ENCODE measurements at regions not wholly inside any gene's neighbourhood (a gene's known extent, or its start where the extent isn't known, plus 50 kb on each side); places are given as distances from the start of the nearest gene placed in this dataset.

GRCh38 chr1:233452724-233453123 lies 125.2 kb downstream of the MAP3K21 start:
- ATAC-seq (ENCODE audit: poor library complexity) (no peak), DNase-seq (no peak)
- Mint-ChIP-seq H3K4me1 (ENCODE audit: low read depth) (no peaks in the 10 kb centered on the region), H3K27me3 (peaks cover 10% of the 10 kb centered on the region), H3K9me3 (no peaks in the 10 kb centered on the region), H3K4me3 (no peak overlapping the region), H3K36me3 (ENCODE audit: low read depth) (no peaks in the 10 kb centered on the region), H3K27ac (no peak overlapping the region)
- no peak overlapping the region for H3K4me3 ChIP-seq (ENCODE audit: low read length)
- TF ChIP-seq CTCF (IDR thresholded peaks at IDR 0.05) = no peak
- H3K4me1 ChIP-seq (ENCODE audit: insufficient read depth, low read length) = no peaks in the 10 kb centered on the region
- no peaks in the 10 kb centered on the region for H3K9me3 ChIP-seq (ENCODE audit: control insufficient read depth in 1 of 2, insufficient read depth in 1 of 2, low read length in 2 of 2)
- POLR2A ChIA-PET = no interaction called here
- H3K36me3 ChIP-seq (ENCODE audit: insufficient read depth, low read length) = no peaks in the 10 kb centered on the region
- intact Hi-C loops (cut with DNase I, micrococcal nuclease) = no loop called here
- CTCF ChIA-PET = no interaction called here
- no peaks in the 10 kb centered on the region for H3K27me3 ChIP-seq (ENCODE audit: control insufficient read depth in 1 of 2, insufficient read depth in 2 of 2, low read length in 2 of 2)
- H3K27ac ChIP-seq (ENCODE audit: low read depth in 1 of 2, low read length in 2 of 2) = no peak overlapping the region

GRCh38 chr1:233453433-233454200 lies 126.1 kb downstream of the MAP3K21 start:
- intact Hi-C loops (cut with DNase I, micrococcal nuclease) = no loop called here
- H3K4me3 ChIP-seq (ENCODE audit: low read length) = no peak overlapping the region

GRCh38 chr1:233459470-233459945 lies 132.0 kb downstream of the MAP3K21 start:
- TF ChIP-seq CTCF (IDR thresholded peaks at IDR 0.05) = no peak
- ATAC-seq (ENCODE audit: poor library complexity) (no peak), DNase-seq (no peak)
- H3K9me3 ChIP-seq (ENCODE audit: control insufficient read depth in 1 of 2, insufficient read depth in 1 of 2, low read length in 2 of 2) = no peaks in the 10 kb centered on the region
- H3K4me3 ChIP-seq (ENCODE audit: low read length) = no peak overlapping the region
- no peaks in the 10 kb centered on the region for H3K27me3 ChIP-seq (ENCODE audit: control insufficient read depth in 1 of 2, insufficient read depth in 2 of 2, low read length in 2 of 2)
- ChIA-PET CTCF (no interaction called here), POLR2A (no interaction called here)
- no peaks in the 10 kb centered on the region for H3K36me3 Mint-ChIP-seq (ENCODE audit: low read depth)
- H3K9me3 Mint-ChIP-seq = no peaks in the 10 kb centered on the region
- H3K4me1 Mint-ChIP-seq (ENCODE audit: low read depth) = no peaks in the 10 kb centered on the region
- intact Hi-C loops (cut with DNase I, micrococcal nuclease) = no loop called here
- H3K27me3 Mint-ChIP-seq = no peaks in the 10 kb centered on the region
- H3K27ac ChIP-seq (ENCODE audit: low read depth in 1 of 2, low read length in 2 of 2) = no peak overlapping the region
- no peaks in the 10 kb centered on the region for H3K36me3 ChIP-seq (ENCODE audit: insufficient read depth, low read length)
- H3K4me3 Mint-ChIP-seq = no peak overlapping the region
- no peaks in the 10 kb centered on the region for H3K4me1 ChIP-seq (ENCODE audit: insufficient read depth, low read length)
- no peak overlapping the region for H3K27ac Mint-ChIP-seq

More at GRCh38 chr1:233453433-233454200, 126.1 kb downstream of the MAP3K21 start:
- TF ChIP-seq CTCF (IDR thresholded peaks at IDR 0.05) = no peak
- H3K27ac ChIP-seq (ENCODE audit: low read depth in 1 of 2, low read length in 2 of 2) = no peak overlapping the region
- no peak for ATAC-seq (ENCODE audit: poor library complexity)
- no peak for DNase-seq
- CTCF ChIA-PET = no interaction called here
- no peaks in the 10 kb centered on the region for H3K36me3 ChIP-seq (ENCODE audit: insufficient read depth, low read length)
- H3K36me3 Mint-ChIP-seq (ENCODE audit: low read depth) = no peaks in the 10 kb centered on the region
- no peaks in the 10 kb centered on the region for H3K9me3 Mint-ChIP-seq
- no peaks in the 10 kb centered on the region for H3K9me3 ChIP-seq (ENCODE audit: control insufficient read depth in 1 of 2, insufficient read depth in 1 of 2, low read length in 2 of 2)
- H3K27ac Mint-ChIP-seq = no peak overlapping the region
- no peak overlapping the region for H3K4me3 Mint-ChIP-seq
- POLR2A ChIA-PET = no interaction called here
- no peaks in the 10 kb centered on the region for H3K4me1 ChIP-seq (ENCODE audit: insufficient read depth, low read length)
- H3K4me1 Mint-ChIP-seq (ENCODE audit: low read depth) = no peaks in the 10 kb centered on the region
- H3K27me3 Mint-ChIP-seq = peaks cover 6% of the 10 kb centered on the region
- H3K27me3 ChIP-seq (ENCODE audit: control insufficient read depth in 1 of 2, insufficient read depth in 2 of 2, low read length in 2 of 2) = no peaks in the 10 kb centered on the region
